HG02798 (cell line): ENCODE measurements at regions not wholly inside any gene's neighbourhood (a gene's known extent, or its start where the extent isn't known, plus 50 kb on each side); places are given as distances from the start of the nearest gene placed in this dataset.
"Not testable (repeated sequence)": the region's sequence is repeated elsewhere in the genome, so short reads cannot be mapped to it uniquely, and the experiment has no call there.

Experiments used
- ATAC-seq: cut with Tn5 transposase; IDR thresholded peaks from one replicate; pipeline ENCODE4 v1.9.1; 2021; ENCODE audit warnings: mild to moderate bottlenecking; ENCODE audit not compliant: unreplicated experiment, poor library complexity

- ATAC-seq = no peak
These were observed 157.6 kb upstream of the RASGRP1 start for GRCh38 chr15:38722236-38722635.

DNA sequence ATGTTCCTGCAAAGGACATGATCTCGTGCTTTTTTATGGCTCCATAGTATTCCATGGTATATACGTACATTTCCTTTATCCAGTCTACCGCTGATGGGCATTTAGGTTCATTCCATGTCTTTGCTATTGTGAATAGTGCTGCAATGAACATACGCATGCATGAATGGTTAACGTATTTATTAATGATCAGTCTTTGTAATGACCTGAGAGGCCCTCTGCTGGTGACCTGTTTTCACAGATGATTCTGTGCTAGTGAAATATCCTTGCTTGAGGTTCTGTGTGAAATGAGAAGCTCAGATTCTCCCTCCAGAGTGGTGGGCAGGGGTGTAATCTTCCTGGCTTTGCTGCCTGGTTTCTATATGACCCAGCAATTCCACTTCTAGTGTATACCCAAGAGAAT, 160.2 kb upstream of the RASGRP1 start:
- ATAC-seq = no peak

GRCh38 chr15:38726187-38726586, 161.6 kb upstream of the RASGRP1 start:
- ATAC-seq = no peak

DNA sequence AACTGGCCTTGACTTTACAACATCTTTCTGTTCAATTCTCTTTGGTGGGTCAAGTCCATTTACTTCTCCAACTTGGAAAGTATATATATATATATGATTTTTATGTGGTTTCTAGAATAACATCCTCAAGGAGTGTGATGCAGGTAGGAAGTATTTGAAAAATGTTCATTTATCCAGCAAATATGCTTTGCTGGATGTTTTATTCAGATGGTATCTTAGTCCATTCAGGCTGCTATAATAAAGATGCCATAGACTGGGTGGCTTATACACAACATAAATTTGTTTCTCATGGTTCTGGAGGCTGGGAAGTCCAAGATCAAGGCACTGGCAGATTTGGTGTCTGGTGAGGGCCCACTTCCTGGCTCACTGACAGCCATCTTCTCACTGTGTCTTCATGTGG, 168.7 kb upstream of the RASGRP1 start:
- no peak for ATAC-seq

DNA sequence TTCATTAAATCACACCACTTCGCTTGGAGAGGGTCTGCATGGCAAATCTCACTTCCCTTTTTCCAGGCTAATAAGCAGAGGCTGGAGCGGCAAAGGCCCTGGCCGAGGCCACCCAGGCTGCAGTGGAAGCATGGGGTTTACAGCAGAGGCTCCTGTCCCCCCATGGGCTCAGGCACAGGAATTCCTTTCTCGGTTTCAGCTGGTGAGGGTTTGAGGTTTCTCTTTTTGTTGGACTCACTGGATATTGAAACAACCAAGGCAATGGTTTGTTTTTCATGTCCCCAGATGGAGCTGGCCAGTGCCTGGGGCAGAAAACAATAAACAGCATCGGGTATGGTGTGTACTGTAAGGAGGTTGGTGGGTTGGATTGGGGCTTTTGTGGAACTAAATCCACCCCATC, 175.6 kb upstream of the RASGRP1 start:
- no peak for ATAC-seq

GRCh38 chr15:38743147-38743546, 178.5 kb upstream of the RASGRP1 start:
- ATAC-seq = no peak

GRCh38 chr15:38745126-38745525, 180.5 kb upstream of the RASGRP1 start:
- no peak for ATAC-seq

DNA sequence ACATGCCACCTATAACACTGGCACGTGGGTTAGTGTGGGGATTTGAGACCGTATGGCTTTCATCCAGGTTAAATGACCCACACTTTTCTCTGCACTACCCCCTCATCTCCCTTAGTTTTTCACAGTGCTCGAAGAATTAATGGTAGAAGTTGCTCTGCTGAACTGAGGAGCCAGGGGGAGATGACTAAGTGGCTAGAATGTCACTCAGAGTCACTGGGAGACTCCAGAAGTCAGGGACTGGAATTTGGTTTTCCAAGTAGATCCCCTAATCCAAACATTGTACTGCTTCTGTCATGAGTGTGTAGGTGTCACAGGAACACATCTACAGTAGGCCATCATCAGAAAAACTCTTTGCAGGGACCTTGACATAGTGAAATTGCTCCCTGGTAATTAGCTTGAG, 181.0 kb upstream of the RASGRP1 start:
- no peak for ATAC-seq

GRCh38 chr15:38746211-38746610, 181.6 kb upstream of the RASGRP1 start:
- ATAC-seq = no peak

DNA sequence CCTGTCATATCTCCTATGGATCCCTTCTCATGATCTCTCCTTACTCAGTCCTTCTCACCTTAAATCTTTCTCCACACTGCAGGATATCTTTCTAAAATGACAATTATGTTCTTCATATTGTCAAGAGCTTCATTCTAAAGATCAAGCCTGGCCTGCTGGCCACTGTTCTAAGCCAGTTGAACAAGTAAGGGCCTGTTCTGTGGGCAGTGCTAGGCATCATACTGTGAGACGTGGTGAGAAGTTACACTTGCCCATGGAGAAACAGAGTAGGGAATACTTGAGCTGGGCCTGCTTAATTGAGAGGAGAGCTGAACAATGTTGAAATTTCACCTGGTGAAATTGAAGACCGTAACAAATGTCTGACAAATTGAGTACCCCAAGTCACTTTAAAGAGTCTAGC, 184.1 kb upstream of the RASGRP1 start:
- no peak for ATAC-seq

DNA sequence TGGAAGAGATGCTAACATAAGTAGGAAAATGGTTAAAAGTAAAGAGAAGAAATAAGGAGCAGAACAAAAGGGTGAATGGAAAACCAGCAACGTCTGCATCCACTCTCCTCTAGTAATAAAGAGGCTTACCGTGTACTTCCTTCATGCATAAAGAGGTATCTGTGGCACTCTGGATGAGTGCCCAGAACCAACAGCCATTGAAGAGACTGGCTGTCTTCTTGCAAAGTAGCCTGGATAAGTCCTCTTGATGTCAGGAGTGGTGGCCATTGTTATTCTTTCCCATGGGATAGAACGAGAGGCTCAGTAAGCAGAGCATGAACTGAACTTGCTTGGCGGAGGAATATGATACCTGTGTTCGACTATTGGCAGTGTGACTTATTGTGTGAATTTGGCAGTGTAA, 186.2 kb upstream of the RASGRP1 start:
- no peak for ATAC-seq

- no peak for ATAC-seq
These were observed 191.1 kb upstream of the RASGRP1 start for GRCh38 chr15:38755718-38756117.

DNA sequence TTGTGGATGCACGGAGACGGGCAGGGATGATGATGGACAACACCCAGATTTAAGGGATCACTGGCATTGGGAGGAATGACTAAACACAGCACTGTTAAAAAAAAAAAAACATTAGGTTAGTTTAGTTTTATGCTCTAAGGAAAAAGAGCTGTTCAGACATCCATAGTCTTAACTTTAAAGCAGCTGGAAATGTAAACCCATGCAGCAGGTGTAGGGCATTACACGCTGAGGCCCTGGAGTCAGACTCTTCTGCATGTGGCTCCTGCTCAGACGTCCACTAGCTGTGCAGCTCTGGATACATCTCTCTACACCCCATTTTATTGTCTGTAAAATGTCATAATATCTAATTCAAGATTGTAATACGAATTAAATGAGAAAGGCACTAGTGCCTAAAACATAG, 191.8 kb upstream of the RASGRP1 start:
- no peak for ATAC-seq

- no peak for ATAC-seq
These were observed 193.4 kb upstream of the RASGRP1 start for GRCh38 chr15:38758043-38758442.

GRCh38 chr15:38761681-38762080, 197.1 kb upstream of the RASGRP1 start:
- no peak for ATAC-seq

DNA sequence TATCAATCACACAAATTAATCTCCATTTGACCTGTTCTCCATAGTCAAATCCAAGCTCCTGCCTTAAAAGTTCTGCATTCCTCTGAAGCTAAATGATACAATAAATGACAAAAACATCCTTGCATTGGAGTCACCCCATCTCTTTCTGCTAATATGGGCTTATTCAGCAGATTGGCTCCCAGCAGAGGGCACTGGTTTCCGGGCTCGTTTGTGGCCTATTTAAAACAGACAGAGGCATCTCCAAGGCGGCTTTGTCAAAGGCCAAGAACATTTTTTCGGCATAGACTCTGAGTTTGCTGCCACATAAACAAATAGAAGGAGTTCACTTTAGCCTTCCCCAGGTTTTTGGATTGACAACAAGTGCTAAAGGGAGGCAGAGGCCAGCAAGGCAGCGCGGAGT, 204.4 kb upstream of the RASGRP1 start:
- ATAC-seq = no peak

DNA sequence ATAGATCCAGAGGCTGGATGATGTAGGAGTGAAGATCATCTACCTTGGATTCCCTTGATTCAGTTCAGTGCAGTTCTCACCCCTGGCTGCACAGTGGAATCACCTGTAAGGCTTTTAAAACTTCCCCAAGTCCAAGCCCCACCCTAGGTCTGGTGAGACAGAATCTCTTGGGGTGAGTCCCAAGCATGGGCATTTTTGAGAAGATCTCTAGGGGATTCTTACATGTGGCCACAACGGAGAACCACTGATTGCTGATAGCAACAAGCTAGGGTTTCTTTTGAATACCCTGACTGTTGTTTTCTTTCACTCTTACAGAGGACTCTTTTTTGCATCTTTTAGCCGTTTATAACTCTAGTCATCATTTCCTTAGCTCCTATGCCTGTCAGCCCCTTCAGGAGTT, 204.9 kb upstream of the RASGRP1 start:
- ATAC-seq = no peak

DNA sequence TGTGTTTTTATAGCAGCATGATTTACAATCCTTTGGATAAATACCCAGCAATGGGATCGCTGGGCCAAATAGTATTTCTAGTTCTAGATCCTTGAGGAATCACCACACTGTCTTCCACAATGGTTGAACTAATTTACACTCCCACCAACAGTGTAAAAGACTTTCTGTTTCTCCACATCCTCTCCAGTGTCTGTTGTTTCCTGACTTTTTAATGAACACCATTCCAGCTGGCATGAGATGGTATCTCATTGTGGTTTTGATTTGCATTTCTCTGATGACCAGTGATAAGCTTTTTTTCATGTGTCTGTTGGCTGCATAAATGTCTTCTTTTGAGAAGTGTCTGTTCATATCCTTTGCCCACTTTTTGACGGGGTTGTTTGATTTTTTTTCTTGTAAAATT, 209.5 kb upstream of the RASGRP1 start:
- not testable (repeated sequence) for ATAC-seq

- no peak for ATAC-seq
These were observed 216.6 kb upstream of the RASGRP1 start for GRCh38 chr15:38781196-38781595.

DNA sequence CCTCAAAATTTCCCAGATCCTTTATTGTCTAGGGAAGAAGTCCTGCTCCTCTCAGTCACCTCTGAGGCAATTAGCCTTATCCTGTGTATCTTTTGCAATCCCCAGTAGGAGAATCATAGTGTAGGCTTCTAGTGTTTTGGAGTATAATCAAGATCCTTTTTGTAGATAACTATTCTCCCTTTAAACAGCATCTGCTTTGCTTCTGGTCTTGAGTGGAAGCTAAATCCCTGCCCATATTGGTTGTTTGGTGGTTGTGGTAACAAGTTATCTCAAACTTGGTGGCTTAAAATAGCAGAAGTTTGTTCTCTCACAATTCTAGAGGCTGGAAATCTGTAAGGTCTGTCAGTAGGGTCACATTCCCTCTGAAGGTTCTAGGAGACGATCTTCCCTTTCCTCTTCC, 217.5 kb upstream of the RASGRP1 start:
- ATAC-seq = no peak

DNA sequence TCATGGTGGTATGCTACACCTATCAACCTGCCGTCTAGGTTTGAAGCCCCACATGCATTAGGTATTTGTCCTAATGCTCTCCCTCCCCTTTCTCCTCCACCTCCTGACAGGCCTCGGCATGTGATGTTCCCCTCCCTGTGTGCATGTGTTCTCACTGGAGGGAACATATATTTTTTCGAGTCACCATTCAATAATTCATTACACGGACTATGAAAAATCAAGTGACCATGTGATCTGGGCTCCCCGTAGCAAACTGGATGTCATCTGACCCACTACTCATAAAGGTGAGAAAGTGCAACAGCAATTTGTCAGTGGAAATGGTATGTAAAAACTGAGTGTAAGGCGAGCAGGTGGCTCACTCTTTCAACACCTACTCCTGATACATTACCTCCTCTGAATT, 224.3 kb upstream of the RASGRP1 start:
- ATAC-seq = no peak

- ATAC-seq = no peak
These were observed 225.0 kb upstream of the RASGRP1 start for GRCh38 chr15:38789566-38789965.

- ATAC-seq = no peak
These were observed 228.7 kb upstream of the RASGRP1 start for GRCh38 chr15:38793206-38793810.
